GM18861 (cell line): ENCODE measurements at regions not wholly inside any gene's neighbourhood (a gene's known extent, or its start where the extent isn't known, plus 50 kb on each side); places are given as distances from the start of the nearest gene placed in this dataset.

Source experiments
- ATAC-seq: cut with Tn5 transposase; IDR thresholded peaks from one replicate; pipeline ENCODE4 v1.9.1; 2021; ENCODE audit not compliant: unreplicated experiment

GRCh38 chr22:22433770-22434169 is 74.8 kb downstream of the ZNF280B start:
- no peak for ATAC-seq
